ENCODE measurements at regions not wholly inside any gene's neighbourhood (a gene's known extent, or its start where the extent isn't known, plus 50 kb on each side); places are given as distances from the start of the nearest gene placed in this dataset.

GRCh38 chr11:80023386-80023785, 582.6 kb upstream of the TENM4 start:
- no peak for TF ChIP-seq CTCF (IDR thresholded peaks at IDR 0.05; ENCODE audit: low read depth, low read length, missing input control)
- TF ChIP-seq, protein P1, sequence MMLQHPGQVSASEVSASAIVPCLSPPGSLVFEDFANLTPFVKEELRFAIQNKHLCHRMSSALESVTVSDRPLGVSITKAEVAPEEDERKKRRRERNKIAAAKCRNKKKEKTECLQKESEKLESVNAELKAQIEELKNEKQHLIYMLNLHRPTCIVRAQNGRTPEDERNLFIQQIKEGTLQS (IDR thresholded peaks at IDR 0.05), result no peak
- TF ChIP-seq EGR1 (IDR thresholded peaks at IDR 0.05; ENCODE audit: low read depth in 2 of 2), result no peak
- TF ChIP-seq, protein P2, sequence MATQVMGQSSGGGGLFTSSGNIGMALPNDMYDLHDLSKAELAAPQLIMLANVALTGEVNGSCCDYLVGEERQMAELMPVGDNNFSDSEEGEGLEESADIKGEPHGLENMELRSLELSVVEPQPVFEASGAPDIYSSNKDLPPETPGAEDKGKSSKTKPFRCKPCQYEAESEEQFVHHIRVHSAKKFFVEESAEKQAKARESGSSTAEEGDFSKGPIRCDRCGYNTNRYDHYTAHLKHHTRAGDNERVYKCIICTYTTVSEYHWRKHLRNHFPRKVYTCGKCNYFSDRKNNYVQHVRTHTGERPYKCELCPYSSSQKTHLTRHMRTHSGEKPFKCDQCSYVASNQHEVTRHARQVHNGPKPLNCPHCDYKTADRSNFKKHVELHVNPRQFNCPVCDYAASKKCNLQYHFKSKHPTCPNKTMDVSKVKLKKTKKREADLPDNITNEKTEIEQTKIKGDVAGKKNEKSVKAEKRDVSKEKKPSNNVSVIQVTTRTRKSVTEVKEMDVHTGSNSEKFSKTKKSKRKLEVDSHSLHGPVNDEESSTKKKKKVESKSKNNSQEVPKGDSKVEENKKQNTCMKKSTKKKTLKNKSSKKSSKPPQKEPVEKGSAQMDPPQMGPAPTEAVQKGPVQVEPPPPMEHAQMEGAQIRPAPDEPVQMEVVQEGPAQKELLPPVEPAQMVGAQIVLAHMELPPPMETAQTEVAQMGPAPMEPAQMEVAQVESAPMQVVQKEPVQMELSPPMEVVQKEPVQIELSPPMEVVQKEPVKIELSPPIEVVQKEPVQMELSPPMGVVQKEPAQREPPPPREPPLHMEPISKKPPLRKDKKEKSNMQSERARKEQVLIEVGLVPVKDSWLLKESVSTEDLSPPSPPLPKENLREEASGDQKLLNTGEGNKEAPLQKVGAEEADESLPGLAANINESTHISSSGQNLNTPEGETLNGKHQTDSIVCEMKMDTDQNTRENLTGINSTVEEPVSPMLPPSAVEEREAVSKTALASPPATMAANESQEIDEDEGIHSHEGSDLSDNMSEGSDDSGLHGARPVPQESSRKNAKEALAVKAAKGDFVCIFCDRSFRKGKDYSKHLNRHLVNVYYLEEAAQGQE (IDR thresholded peaks at IDR 0.05), result no peak
- TF ChIP-seq, protein P3, sequence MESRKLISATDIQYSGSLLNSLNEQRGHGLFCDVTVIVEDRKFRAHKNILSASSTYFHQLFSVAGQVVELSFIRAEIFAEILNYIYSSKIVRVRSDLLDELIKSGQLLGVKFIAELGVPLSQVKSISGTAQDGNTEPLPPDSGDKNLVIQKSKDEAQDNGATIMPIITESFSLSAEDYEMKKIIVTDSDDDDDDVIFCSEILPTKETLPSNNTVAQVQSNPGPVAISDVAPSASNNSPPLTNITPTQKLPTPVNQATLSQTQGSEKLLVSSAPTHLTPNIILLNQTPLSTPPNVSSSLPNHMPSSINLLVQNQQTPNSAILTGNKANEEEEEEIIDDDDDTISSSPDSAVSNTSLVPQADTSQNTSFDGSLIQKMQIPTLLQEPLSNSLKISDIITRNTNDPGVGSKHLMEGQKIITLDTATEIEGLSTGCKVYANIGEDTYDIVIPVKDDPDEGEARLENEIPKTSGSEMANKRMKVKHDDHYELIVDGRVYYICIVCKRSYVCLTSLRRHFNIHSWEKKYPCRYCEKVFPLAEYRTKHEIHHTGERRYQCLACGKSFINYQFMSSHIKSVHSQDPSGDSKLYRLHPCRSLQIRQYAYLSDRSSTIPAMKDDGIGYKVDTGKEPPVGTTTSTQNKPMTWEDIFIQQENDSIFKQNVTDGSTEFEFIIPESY (IDR thresholded peaks at IDR 0.05), result no peak
- TF ChIP-seq SP1 (IDR thresholded peaks at IDR 0.05), result no peak
- TF ChIP-seq YY1 (IDR thresholded peaks at IDR 0.05), result no peak
- no peak for TF ChIP-seq MAX (IDR thresholded peaks at IDR 0.05)
- no peak for TF ChIP-seq TAF1 (conservative IDR thresholded peaks at IDR 0.05)
- TF ChIP-seq RAD21 (IDR thresholded peaks at IDR 0.05), result no peak

Data from liver (tissue), 3 donors.